ENCODE measurements at regions not wholly inside any gene's neighbourhood (a gene's known extent, or its start where the extent isn't known, plus 50 kb on each side); places are given as distances from the start of the nearest gene placed in this dataset.

GRCh38 chr2:118510807-118511206, 336.6 kb downstream of the EN1 start:
- DNase-seq (ENCODE audit: low spot score) = no peak

GRCh38 chr2:118509319-118510004, 338.0 kb downstream of the EN1 start:
- no peak for DNase-seq (ENCODE audit: low spot score)

- no peak for DNase-seq (ENCODE audit: low spot score)
Measured at GRCh38 chr2:118508282-118508681, 339.2 kb downstream of the EN1 start.

- DNase-seq (ENCODE audit: low spot score) = no peak
Measured at GRCh38 chr2:118505436-118505835, 342.0 kb downstream of the EN1 start.

- DNase-seq (ENCODE audit: low spot score) = no peak
Measured at GRCh38 chr2:118502106-118502505, 345.3 kb downstream of the EN1 start.

- DNase-seq (ENCODE audit: low spot score) = no peak
Measured at GRCh38 chr2:118498943-118499342, 348.5 kb downstream of the EN1 start.

GRCh38 chr2:118496870-118497611, 350.4 kb downstream of the EN1 start:
- DNase-seq (ENCODE audit: low spot score) = no peak

GRCh38 chr2:118496467-118496866, 351.0 kb downstream of the EN1 start:
- no peak for DNase-seq (ENCODE audit: low spot score)

GRCh38 chr2:118495290-118495689, 352.2 kb downstream of the EN1 start:
- DNase-seq (ENCODE audit: low spot score) = no peak

- no peak for DNase-seq (ENCODE audit: low spot score)
Measured at GRCh38 chr2:118493213-118493612, 354.2 kb downstream of the EN1 start.

GRCh38 chr2:118492335-118492734, 355.1 kb downstream of the EN1 start:
- no peak for DNase-seq (ENCODE audit: low spot score)

- DNase-seq (ENCODE audit: low spot score) = no peak
Measured at GRCh38 chr2:118490330-118490729, 357.1 kb downstream of the EN1 start.

- DNase-seq (ENCODE audit: low spot score) = no peak
Measured at GRCh38 chr2:118489712-118490299, 357.6 kb downstream of the EN1 start.

GRCh38 chr2:118481299-118481698, 366.1 kb downstream of the EN1 start:
- no peak for DNase-seq (ENCODE audit: low spot score)

- DNase-seq (ENCODE audit: low spot score) = no peak
Measured at GRCh38 chr2:118479020-118479419, 368.4 kb downstream of the EN1 start.

- DNase-seq (ENCODE audit: low spot score) = no peak
Measured at GRCh38 chr2:118477111-118477862, 370.2 kb downstream of the EN1 start.

GRCh38 chr2:118475622-118476205, 371.7 kb downstream of the EN1 start:
- DNase-seq (ENCODE audit: low spot score) = no peak

GRCh38 chr2:118474541-118474920, 372.9 kb downstream of the EN1 start:
- no peak for DNase-seq (ENCODE audit: low spot score)

- no peak for DNase-seq (ENCODE audit: low spot score)
Measured at GRCh38 chr2:118473846-118474540, 373.5 kb downstream of the EN1 start.

- no peak for DNase-seq (ENCODE audit: low spot score)
Measured at GRCh38 chr2:118473241-118473640, 374.2 kb downstream of the EN1 start.

- DNase-seq (ENCODE audit: low spot score) = no peak
Measured at GRCh38 chr2:118470297-118470696, 377.2 kb downstream of the EN1 start.

- no peak for DNase-seq (ENCODE audit: low spot score)
Measured at GRCh38 chr2:118469103-118469502, 378.3 kb downstream of the EN1 start.
